ENCODE measurements at regions not wholly inside any gene's neighbourhood (a gene's known extent, or its start where the extent isn't known, plus 50 kb on each side); places are given as distances from the start of the nearest gene placed in this dataset.

DNA sequence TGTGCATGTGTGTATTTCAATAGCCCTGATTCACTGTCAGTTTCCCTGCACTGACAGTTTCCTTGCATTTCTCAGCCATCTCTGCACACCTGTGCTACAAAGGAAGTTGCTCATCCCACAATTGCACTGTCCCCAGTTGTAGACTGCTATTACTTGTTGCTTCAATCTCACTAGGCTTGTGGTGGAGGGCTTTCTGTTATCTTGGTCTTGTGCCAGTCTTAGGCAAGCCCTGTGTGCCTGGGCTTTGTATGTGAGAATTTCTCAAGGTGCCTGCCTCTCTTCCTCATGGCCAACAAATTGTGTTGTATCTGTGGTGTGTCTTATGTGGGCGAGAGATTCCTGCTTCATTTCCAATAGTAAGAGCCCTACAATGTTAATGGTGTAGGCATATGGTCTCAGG, 467.4 kb downstream of the GRIA2 start:
- TF ChIP-seq POLR2A (IDR thresholded peaks at IDR 0.05), result no peak
- TF ChIP-seq, protein P1, sequence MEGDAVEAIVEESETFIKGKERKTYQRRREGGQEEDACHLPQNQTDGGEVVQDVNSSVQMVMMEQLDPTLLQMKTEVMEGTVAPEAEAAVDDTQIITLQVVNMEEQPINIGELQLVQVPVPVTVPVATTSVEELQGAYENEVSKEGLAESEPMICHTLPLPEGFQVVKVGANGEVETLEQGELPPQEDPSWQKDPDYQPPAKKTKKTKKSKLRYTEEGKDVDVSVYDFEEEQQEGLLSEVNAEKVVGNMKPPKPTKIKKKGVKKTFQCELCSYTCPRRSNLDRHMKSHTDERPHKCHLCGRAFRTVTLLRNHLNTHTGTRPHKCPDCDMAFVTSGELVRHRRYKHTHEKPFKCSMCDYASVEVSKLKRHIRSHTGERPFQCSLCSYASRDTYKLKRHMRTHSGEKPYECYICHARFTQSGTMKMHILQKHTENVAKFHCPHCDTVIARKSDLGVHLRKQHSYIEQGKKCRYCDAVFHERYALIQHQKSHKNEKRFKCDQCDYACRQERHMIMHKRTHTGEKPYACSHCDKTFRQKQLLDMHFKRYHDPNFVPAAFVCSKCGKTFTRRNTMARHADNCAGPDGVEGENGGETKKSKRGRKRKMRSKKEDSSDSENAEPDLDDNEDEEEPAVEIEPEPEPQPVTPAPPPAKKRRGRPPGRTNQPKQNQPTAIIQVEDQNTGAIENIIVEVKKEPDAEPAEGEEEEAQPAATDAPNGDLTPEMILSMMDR (IDR thresholded peaks at IDR 0.05 in 4 of 5, conservative IDR thresholded peaks at IDR 0.05 in 1 of 5), result no peak
